NT2/D1 (cell line): ENCODE measurements at regions not wholly inside any gene's neighbourhood (a gene's known extent, or its start where the extent isn't known, plus 50 kb on each side); places are given as distances from the start of the nearest gene placed in this dataset.

ENCODE experiments used
- SUZ12 ChIP-seq: IDR thresholded peaks from 2 replicates; pipeline ENCODE4 v1.6.1; 2011; ENCODE audit not compliant: insufficient read length, insufficient read depth; ENCODE audit errors: extremely low read depth
- YY1 ChIP-seq: IDR thresholded peaks from 2 replicates; pipeline ENCODE4 v1.6.1; 2011; ENCODE audit not compliant: insufficient read length, insufficient read depth

DNA sequence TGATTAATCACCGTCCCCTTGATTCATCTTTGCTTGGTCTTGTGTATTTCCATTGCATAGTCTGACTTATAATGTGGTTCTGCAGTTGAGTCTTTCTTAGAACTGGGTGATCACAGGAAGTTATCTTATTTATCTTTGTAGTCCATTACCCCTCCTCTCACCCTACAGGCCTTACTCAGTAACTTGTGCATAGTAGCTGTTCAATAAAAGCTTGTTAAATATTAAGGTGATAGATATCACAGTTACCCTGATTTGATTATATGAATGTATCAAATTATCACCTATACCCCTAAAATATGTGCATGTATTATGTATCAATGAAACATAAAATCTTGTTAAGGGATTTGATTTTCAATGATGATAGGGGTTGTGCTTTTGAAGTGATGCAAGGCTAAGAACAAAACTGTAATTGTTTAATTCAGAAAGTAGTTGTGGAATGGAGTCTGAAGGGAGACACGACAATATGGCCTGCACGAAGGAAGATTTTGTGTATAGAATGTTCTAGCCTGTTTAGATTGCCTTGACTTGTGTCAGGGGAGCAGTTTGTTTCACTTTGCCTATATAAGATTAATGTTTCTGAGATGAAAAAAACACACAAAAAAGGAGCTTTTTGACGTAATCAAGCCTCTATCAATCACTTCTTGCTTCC lies 132.4 kb upstream of the LIMCH1 start:
- TF ChIP-seq YY1 (no peak), SUZ12 (no peak)
